Heart left ventricle (tissue), 16 donors: ENCODE measurements at regions not wholly inside any gene's neighbourhood (a gene's known extent, or its start where the extent isn't known, plus 50 kb on each side); places are given as distances from the start of the nearest gene placed in this dataset.

Experiments
- ATAC-seq, 4 donors: fragments of 200-7000 bp; cut with Tn5 transposase; one replicate each; pipeline ENCODE4 v1.9.1; 2020 to 2022; ENCODE audit warnings: moderate library complexity in 4 of 4, mild to moderate bottlenecking in 3 of 4, moderate number of reproducible peaks in 1 of 4
- DNase-seq, 5 donors: peaks; one replicate each; pipeline ENCODE4 v3.0.0-alpha.2; 2020
- H3K27ac ChIP-seq, 12 donors: fragments of 200-600 bp; sonication (generic) in 4 of 12; one replicate each; pipeline versions ENCODE4 v1.5.0 to v1.8.0; 2016 to 2022; ENCODE audit warnings: mild to moderate bottlenecking in 2 of 12
- H3K27me3 ChIP-seq, 9 donors: fragments of 200-600 bp; sonication (generic) in 2 of 9; one replicate each; pipeline versions ENCODE4 v1.5.1 to v1.8.0; 2016 to 2022; ENCODE audit warnings: mild to moderate bottlenecking in 3 of 9
- H3K36me3 ChIP-seq, 9 donors: fragments of 200-600 bp; sonication (generic) in 2 of 9; one replicate each; pipeline versions ENCODE4 v1.5.0 to v1.8.0; 2018 to 2022; ENCODE audit warnings: mild to moderate bottlenecking in 2 of 9
- H3K4me1 ChIP-seq, 12 donors: fragments of 200-600 bp; sonication (generic) in 4 of 12; one replicate each; pipeline versions ENCODE4 v1.5.0 to v1.8.0; 2016 to 2022; ENCODE audit warnings: mild to moderate bottlenecking in 3 of 12
- H3K4me3 ChIP-seq, 12 donors: fragments of 200-600 bp; sonication (generic) in 4 of 12; one replicate each; pipeline versions ENCODE4 v1.5.0 to v1.8.0; 2017 to 2022; ENCODE audit warnings: mild to moderate bottlenecking in 9 of 12, moderate library complexity in 4 of 12
- H3K9me3 ChIP-seq, 12 donors: fragments of 200-600 bp; sonication (generic) in 4 of 12; one replicate each; pipeline versions ENCODE4 v1.5.0 to v1.8.0; 2016 to 2022; ENCODE audit warnings: mild to moderate bottlenecking in 1 of 12
- POLR2A ChIP-seq, 2 donors: fragments of 450-650 bp; IDR thresholded peaks; one replicate each; pipeline ENCODE4 v1.6.1; 2017; ENCODE audit warnings: antibody characterized with exemption in 2 of 2, mild to moderate bottlenecking in 2 of 2, moderate library complexity in 2 of 2
- WGBS, 4 donors: extraction: QIAGEN DNeasy Blood & Tissue Kit in 2 of 4; methylation state at CpG; one replicate each; pipeline versions ENCODE4 v1.1.5 to v1.1.7; 2013 to 2018; 5-methylcytosine and 5-hydroxymethylcytosine counted together
- intact Hi-C, 10 donors: fragments of 100-400 bp; cut with DNase I; formaldehyde crosslinking; loops; one replicate each; pipeline versions ENCODE4 v1.11.1 to v1.14.2; 2022
- TF ChIP-seq, protein P1 (sequence below), 12 donors: fragments of 200-600 bp; sonication (generic) in 4 of 12; IDR thresholded peaks; one replicate each; pipeline versions ENCODE4 v1.5.0 to v1.8.0; 2018 to 2022; ENCODE audit warnings: antibody characterized with exemption in 12 of 12, mild to moderate bottlenecking in 5 of 12
- donor health status: ischemic (EF 13 %, LVEDD 7.1; RV severe dilation, severe dysfunction).
- donor health status: healthy with polysubstance abuse.
- donor health status: DM: no; HTN: yes; CAD: no.
- donor health status: DM: no; HTN: no; CAD: no.
- donor health status: ischemic (EF 25% LVEDD 6.9; RV normal size, moderate dysfunction).
- donor health status: ischemic (EF 25% LVEDD 5.7; RV mildly dilated, moderate dysfunction).
- donor health status: healthy.
- donor health status: DM: yes; HTN: yes; CAD: no.
- donor health status: ischemic (EF 35%, LVEDD 5.7; RV mildly dilated, moderate dysfunction).
- donor health status: nonischemic (EF 11% LVEDD 7.7; RV severe dilation, severe dysfunction).
- donor health status: DM: yes; HTN: yes; CAD: no.
- donor health status: PGD.
- donor health status: ischemic (EF 29% LVEDD 5.4; RV normal size, mild dysfunction).
- donor health status: nonischemic (EF 23%, LVEDD 6.1; RV moderate dilation, normal function).

DNA sequence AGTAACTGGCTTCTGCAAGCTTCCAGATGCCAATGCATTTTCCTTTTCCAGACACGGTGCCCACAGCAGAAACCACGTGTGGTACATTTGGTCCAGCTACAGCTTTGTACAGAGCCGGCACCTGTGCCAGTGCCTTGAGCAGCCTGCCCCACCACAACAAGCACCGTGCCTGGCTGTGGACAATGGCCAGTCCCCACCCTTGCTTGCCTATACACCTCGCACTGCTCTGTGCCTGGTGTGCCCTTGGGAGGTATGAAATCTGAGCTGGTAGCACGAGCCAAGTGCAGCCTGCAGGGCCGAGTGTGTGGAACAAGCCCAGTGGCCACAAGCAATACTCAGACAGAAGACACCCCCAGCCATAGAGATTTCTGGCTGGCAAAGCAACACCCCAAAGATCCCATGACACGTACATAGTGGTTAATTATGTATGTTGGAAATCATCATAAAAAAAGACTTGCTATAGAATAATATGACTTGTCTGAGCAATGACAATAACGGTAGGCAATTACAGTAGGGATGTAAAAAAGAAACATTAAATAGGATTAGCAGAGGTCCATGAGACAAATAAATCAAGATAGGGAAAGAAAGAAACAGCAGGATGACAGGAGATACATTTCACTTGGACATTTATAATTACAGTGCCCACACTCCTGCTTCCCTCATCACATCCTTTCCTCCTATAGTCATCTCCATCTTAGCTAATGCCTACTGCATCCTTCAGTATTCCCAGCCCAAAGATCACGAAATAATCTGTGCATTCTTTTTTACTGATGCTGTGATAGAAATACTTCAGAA, 1399.5 kb downstream of the PCDH9 start:
- no peaks in the 10 kb centered on the region for H3K36me3 ChIP-seq
- no peaks in the 10 kb centered on the region for H3K4me1 ChIP-seq
- no peak for TF ChIP-seq POLR2A (IDR thresholded peaks at IDR 0.05)
- TF ChIP-seq, protein P1, sequence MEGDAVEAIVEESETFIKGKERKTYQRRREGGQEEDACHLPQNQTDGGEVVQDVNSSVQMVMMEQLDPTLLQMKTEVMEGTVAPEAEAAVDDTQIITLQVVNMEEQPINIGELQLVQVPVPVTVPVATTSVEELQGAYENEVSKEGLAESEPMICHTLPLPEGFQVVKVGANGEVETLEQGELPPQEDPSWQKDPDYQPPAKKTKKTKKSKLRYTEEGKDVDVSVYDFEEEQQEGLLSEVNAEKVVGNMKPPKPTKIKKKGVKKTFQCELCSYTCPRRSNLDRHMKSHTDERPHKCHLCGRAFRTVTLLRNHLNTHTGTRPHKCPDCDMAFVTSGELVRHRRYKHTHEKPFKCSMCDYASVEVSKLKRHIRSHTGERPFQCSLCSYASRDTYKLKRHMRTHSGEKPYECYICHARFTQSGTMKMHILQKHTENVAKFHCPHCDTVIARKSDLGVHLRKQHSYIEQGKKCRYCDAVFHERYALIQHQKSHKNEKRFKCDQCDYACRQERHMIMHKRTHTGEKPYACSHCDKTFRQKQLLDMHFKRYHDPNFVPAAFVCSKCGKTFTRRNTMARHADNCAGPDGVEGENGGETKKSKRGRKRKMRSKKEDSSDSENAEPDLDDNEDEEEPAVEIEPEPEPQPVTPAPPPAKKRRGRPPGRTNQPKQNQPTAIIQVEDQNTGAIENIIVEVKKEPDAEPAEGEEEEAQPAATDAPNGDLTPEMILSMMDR (IDR thresholded peaks at IDR 0.05), result no peak
- intact Hi-C loops, result no loop called here
- 73 to 87% (median 84%) methylated on average over 7 to 10 of the region's 10 CpGs for WGBS, 4 donors
- no peaks in the 10 kb centered on the region for H3K9me3 ChIP-seq
- no peak overlapping the region for H3K4me3 ChIP-seq
- DNase-seq (peak in 1 of 5 donors; percentile 48), ATAC-seq (no peak)
- H3K27me3 ChIP-seq, result no peaks in the 10 kb centered on the region
- H3K27ac ChIP-seq, result no peak overlapping the region

DNA sequence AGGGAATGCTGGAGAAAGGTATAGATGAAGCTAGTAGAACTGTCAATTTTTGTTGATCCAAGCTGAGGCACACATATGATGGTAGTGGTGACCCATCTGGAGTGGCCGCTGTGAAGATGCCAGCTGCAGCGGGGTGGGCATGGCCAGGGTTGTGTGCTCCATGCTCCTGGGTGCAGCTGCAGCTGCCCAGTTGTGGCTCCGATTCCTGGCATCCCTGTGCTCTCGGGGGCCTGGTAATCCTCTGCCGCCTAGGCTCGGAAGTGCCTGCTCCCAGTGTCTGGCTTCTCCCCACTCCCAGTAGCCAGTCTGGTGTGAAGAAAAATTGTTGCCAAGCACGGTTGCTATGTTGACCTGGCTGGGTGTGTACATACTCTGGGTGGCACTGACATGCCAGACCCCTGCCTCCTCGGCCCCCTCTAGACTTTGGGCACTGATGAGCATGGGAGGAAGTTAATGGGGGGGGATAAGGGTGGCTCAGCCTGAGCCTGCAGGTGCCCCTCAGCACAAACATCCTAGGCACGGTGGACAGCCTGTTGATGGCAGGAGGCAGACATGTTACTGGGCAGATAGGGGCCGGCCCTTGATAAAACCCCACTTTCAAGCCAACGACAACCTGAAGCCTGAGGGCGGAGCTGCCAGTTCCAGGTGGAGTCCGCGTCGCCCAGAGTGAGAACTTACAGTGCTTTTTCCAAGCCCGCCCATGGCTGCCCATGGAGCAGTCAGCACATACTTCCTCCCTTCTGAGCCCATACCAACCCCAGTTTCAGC, 1400.7 kb downstream of the PCDH9 start:
- Histone ChIP-seq H3K27me3 (no peaks in the 10 kb centered on the region), H3K4me3 (no peak overlapping the region), H3K4me1 (no peaks in the 10 kb centered on the region), H3K9me3 (no peaks in the 10 kb centered on the region), H3K27ac (no peak overlapping the region), H3K36me3 (no peaks in the 10 kb centered on the region)
- DNase-seq (no peak), ATAC-seq (no peak)
- TF ChIP-seq POLR2A (IDR thresholded peaks at IDR 0.05), result no peak
- WGBS, 4 donors, result 89 to 95% (median 92%) methylated on average over 13 to 16 of the region's 16 CpGs
- intact Hi-C loops, result no loop called here

DNA sequence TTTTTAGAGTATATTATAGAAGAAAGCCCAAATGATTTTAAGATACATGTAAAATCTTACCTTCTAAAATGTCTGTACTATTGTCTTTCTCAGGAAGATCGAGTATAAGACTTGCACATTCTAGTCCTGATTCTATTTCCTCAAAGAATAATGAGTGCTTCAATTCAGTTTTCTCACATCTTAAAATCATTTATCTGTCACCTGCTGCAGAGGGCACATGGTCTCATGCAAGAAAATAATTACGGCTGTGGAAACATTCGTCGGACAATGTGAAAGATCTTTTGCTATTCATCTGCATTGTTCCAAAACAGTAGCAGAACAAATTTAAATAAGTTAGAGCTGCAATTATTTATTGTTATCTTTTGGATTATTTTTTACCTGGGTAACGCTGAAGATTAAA, 1403.5 kb downstream of the PCDH9 start:
- TF ChIP-seq, protein P1 (IDR thresholded peaks at IDR 0.05), result no peak
- no peak for TF ChIP-seq POLR2A (IDR thresholded peaks at IDR 0.05)
- ATAC-seq, result no peak
- intact Hi-C loops, result no loop called here
- DNase-seq, result no peak
- H3K27ac ChIP-seq, result no peak overlapping the region
- H3K4me1 ChIP-seq, result no peaks in the 10 kb centered on the region
- no peak overlapping the region for H3K4me3 ChIP-seq
- no peaks in the 10 kb centered on the region for H3K36me3 ChIP-seq
- no peaks in the 10 kb centered on the region for H3K9me3 ChIP-seq
- WGBS, 4 donors, result 73 to 81% (median 77%) methylated on average over 5 of the region's 5 CpGs
- no peaks in the 10 kb centered on the region for H3K27me3 ChIP-seq

DNA sequence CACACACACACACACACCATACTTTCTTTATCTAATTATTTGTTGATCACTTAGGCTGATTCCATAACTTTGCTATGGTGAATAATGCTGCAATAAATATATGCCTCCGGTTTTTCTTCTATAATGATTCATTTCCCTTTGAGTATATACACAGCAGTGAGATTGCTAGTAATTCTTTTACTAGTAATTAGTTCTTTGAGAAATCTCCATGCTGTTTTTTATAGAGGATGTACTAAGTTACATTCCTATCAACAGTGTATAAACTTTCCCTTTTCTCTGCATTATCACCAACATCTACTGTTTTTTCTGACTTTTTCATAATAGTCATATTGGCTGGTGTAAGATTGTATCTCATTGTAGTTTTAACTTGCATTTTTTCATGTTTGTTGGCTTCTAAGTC, 1405.1 kb downstream of the PCDH9 start:
- intact Hi-C loops, result no loop called here
- WGBS, 4 donors, result 84 to 94% (median 87%) methylated on average over 1 of the region's 1 CpG
- Histone ChIP-seq H3K36me3 (no peaks in the 10 kb centered on the region), H3K4me3 (no peak overlapping the region), H3K4me1 (no peaks in the 10 kb centered on the region), H3K27me3 (no peaks in the 10 kb centered on the region), H3K27ac (no peak overlapping the region), H3K9me3 (no peaks in the 10 kb centered on the region)
- DNase-seq (no peak), ATAC-seq (no peak)
- TF ChIP-seq, protein P1 (IDR thresholded peaks at IDR 0.05), result no peak
